NCI-H82 (cell line): ENCODE measurements at regions not wholly inside any gene's neighbourhood (a gene's known extent, or its start where the extent isn't known, plus 50 kb on each side); places are given as distances from the start of the nearest gene placed in this dataset.

Source experiments
- DNase-seq: peaks from one replicate; lab custom pipeline; 2025; lab: John Stamatoyannopoulos, UW

DNA sequence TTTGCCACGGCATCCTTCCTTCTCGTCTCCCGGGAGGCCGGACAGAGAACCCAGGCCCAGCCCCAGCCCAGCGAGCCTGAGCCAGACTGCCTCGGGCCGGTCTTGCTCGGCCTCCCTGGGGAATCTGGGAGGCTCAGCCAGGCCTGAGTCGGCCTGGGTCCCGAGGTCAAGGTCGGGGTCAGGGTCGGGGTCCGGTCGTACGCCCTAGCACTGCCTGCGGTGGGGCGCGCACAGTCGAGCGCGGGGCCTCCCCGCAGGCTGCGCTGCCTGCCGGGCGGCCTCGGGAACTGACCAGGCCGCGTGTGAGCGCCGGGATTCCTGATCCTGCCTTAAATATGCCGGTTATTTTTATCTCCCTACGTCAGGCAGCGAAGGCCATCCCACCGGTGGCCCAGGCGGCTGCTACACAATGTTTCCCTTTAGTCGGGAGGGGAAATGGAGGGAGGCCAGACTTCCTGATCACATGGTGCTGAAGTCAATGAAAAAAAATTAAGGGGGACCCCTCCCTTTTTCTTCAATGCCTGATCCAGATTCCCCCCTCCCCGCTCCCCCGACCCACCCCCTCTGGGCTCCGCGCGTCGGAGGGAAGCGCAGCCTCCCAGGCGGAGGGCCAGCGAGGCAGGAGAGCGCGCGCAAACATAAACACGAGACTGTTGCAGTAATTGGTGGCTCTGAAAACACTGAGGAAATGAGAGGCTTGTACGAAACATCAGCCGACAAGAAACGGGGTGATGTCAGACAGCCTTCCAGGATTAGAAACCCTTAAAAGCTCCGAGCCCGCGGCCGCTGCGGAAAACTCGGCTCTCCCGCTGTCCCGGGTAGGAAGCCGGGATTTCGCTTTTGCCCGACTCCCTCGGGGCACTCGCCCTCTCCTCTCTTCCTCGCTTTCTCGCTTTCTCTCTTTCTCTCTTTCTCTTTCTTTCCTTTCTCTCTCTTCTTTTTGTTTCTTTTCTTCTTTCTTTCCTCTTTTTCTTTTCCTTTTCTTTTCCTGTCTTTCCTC, 148.2 kb upstream of the KLF4 start:
- DNase-seq: no peak

GRCh38 chr9:107636571-107637381, 147.2 kb upstream of the KLF4 start:
- no peak for DNase-seq

- no peak for DNase-seq
Measured at GRCh38 chr9:107635803-107636174, 146.2 kb upstream of the KLF4 start.

DNA sequence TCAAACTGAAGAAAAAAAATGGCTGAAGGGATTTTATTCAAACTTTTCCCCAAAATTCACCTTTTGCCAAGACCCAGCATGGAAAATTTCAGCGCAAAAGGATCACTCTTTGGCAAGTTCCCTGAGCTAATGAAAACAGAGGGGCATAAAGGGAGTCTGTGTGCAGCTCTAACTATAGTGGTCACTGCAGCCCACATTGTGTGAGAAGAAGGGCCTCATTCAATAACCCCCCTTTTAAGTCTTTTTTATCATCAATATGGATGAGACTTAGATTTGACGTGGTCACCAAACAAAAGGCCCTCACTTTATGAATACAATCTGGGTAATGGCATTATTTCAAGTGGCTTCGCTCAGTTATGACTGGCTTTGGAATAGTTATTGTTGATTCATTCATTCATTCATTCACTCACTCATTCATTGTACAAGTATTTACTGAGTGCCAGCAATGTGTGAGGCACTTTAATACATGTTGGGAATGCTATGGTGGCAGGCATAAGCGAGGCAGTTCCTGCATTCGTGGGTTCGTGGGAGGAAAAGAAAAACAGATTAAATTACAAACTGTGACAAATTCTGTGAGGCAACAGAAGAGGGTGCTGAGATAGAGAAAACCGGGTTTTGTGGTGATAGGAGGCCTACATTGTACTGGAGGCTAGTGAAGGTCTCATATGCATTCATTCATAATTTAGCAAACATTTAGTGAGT, 145.7 kb upstream of the KLF4 start:
- DNase-seq: no peak

DNA sequence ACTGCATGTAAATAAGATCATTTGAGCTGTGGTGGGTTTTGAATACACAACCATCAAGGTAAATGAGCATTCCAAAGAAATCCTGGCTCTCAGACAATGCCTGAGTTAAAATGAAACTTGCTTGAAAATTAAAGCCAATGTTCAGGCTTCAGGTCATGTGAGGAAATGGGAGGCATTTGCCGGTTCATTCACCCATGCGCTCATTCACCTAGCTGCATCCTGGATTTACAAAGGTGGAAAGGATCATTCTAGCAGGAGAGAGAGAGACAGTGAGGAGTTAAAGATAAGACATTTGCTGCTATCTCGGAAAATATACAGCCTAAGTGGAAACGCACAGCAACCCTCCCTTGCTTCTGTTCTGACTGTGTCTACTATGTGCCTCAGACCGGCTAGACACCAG, 143.8 kb upstream of the KLF4 start:
- no peak for DNase-seq

GRCh38 chr9:107632661-107633060, 143.1 kb upstream of the KLF4 start:
- no peak for DNase-seq

GRCh38 chr9:107632216-107632615, 142.6 kb upstream of the KLF4 start:
- DNase-seq: no peak

- peak; percentile 16 for DNase-seq
Measured at GRCh38 chr9:107631788-107632187, 142.2 kb upstream of the KLF4 start.

DNA sequence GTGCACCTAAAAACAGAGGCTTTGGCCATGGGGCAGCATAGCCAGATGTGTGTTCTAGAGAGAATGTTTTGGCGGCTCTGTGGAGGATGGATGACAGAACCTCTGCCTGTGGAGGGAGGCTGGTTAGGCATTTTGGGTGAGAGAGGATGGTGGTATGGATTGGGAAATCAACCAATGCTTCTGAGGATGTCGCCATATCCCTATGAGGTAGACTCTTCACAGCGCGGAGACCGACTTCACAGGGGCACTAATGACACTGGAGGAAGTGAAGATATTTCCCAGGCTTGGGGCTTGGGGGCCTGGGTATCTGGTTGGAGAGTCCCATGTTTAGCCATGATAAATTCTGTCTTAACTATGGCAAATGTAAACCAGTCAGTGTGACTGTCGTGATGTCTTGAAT, 140.6 kb upstream of the KLF4 start:
- DNase-seq: no peak

DNA sequence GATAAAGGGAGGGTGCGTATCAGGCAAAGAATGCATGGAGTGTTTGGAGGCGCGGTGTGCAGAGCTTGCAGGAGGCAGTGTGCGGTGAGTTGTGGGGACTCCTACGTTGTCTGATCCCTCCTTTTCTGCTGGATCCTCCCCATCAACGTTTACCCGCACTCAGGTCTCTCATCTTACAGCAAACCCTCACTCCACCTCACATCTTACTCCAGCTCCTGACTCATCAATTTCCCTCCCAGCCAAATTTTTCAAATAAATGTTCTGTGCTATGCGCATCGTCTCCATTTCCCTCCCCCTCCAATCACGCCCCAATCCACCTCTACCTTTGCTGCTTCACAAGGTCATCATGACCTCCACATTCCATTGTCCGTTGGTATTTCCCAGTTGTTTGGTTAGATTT, 138.9 kb upstream of the KLF4 start:
- no peak for DNase-seq

GRCh38 chr9:107627781-107628180, 138.2 kb upstream of the KLF4 start:
- DNase-seq: no peak

GRCh38 chr9:107626118-107626517, 136.5 kb upstream of the KLF4 start:
- no peak for DNase-seq

GRCh38 chr9:107625383-107625984, 135.9 kb upstream of the KLF4 start:
- DNase-seq: no peak

DNA sequence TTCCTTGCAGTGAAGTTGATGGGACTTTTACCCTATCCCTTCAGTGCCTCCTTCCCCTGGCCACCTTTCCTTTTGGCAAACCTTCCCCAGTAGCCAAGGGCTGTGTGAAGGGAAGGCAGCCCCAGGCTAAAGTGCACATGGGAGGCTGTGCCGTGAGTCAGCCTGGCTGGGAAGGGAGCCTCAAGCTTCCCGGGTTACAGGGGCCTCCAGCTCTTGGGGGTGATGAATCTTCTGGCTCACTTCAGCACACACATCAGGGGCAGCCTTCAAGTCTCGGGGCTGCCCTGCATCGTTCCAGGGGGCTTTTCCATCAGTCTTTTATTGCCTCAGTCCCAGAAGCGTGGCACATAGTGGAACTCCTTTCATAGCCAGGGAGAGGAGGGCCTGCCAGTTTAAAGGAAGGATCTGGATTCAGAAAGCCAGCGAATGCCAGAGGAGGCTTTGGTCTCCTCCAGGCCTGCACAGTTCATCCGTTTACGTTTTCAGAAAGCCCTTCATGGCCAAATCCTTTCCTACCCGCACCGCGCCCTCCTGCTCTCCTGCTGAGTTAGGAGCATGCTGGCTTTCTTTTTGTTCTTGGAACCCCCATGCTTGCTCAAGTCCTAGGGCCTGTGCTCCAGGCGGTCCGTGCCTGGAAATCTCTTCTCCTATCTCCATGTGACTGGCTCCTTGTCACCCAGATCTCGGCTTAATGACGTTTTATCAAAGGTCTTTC, 134.8 kb upstream of the KLF4 start:
- DNase-seq: no peak

GRCh38 chr9:107621436-107621835, 131.9 kb upstream of the KLF4 start:
- no peak for DNase-seq

- DNase-seq: no peak
Measured at GRCh38 chr9:107620801-107621200, 131.2 kb upstream of the KLF4 start.

GRCh38 chr9:107620236-107620635, 130.7 kb upstream of the KLF4 start:
- no peak for DNase-seq

DNA sequence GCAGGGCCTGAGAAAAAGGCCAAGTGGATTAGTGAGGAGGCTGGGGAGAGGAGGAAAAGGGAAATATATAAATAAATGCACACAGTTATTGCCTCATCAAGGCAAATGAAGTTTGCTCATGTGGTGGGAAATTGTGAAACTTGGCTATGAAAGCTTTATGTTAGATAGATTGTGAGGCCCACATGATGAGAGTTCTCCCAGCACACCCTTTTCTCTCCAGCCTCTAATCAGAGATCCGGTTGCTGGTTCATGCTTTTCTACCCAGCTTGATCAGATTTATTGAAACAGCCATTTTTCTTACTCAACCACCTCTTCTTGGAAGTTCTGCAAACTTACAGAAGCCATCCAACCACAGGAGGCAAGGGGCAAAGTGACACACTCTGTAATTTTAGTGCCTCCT, 125.8 kb upstream of the KLF4 start:
- DNase-seq: no peak

- peak; percentile 4 for DNase-seq
Measured at GRCh38 chr9:107614765-107615164, 125.2 kb upstream of the KLF4 start.

DNA sequence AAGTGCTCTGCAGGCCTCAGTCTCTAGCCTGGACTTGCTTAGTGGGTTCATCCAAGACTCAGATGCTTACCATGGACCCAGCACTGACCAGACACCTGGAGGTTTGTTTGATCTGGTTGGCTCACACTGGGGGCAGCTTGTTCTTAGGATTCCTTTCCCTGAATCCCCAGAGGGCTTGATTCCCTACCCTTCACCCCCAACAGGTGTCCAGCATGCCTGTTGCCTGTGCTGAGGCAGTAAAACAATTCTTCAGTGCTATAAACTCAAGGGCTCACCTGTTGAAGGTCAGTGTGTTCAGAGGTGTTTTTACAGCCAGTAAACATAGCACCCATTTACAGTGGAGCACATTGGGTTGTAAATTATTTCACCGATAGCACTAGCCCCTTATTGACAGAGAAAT, 123.8 kb upstream of the KLF4 start:
- no peak for DNase-seq

GRCh38 chr9:107612136-107612535, 122.6 kb upstream of the KLF4 start:
- DNase-seq: no peak
